ENCODE measurements at regions not wholly inside any gene's neighbourhood (a gene's known extent, or its start where the extent isn't known, plus 50 kb on each side); places are given as distances from the start of the nearest gene placed in this dataset.

- in situ Hi-C loops (cut with MboI; ENCODE audit: low sequenced_read_pairs) = no loop called here
- Histone ChIP-seq H3K9me3 (no peaks in the 10 kb centered on the region), H3K4me1 (no peaks in the 10 kb centered on the region), H3K4me3 (no peak overlapping the region), H3K27me3 (ENCODE audit: low read depth) (no peaks in the 10 kb centered on the region), H3K36me3 (replicated peaks) (no peaks in the 10 kb centered on the region)
- DNase-seq (ENCODE audit: low spot score in 2 of 2) = no peak
These were observed 67.9 kb upstream of the PDE3A start for GRCh38 chr12:20300457-20300856.

GRCh38 chr12:20305470-20305869, 62.9 kb upstream of the PDE3A start:
- no peak for DNase-seq (ENCODE audit: low spot score in 2 of 2)
- H3K27me3 ChIP-seq (ENCODE audit: low read depth) = no peaks in the 10 kb centered on the region
- H3K4me1 ChIP-seq = no peaks in the 10 kb centered on the region
- no peak overlapping the region for H3K4me3 ChIP-seq
- in situ Hi-C loops (cut with MboI; ENCODE audit: low sequenced_read_pairs) = no loop called here
- H3K36me3 ChIP-seq (replicated peaks) = no peaks in the 10 kb centered on the region
- no peaks in the 10 kb centered on the region for H3K9me3 ChIP-seq

GRCh38 chr12:20309504-20310148, 58.7 kb upstream of the PDE3A start:
- in situ Hi-C loops (cut with MboI; ENCODE audit: low sequenced_read_pairs) = no loop called here
- Histone ChIP-seq H3K4me3 (no peak overlapping the region), H3K36me3 (replicated peaks) (no peaks in the 10 kb centered on the region), H3K27me3 (ENCODE audit: low read depth) (no peaks in the 10 kb centered on the region), H3K9me3 (no peaks in the 10 kb centered on the region), H3K4me1 (no peaks in the 10 kb centered on the region)
- DNase-seq (ENCODE audit: low spot score in 2 of 2) = no peak

- in situ Hi-C loops (cut with MboI; ENCODE audit: low sequenced_read_pairs) = no loop called here
- H3K9me3 ChIP-seq = no peaks in the 10 kb centered on the region
- DNase-seq (ENCODE audit: low spot score in 2 of 2) = no peak
These were observed 54.0 kb upstream of the PDE3A start for GRCh38 chr12:20314328-20314727.

GRCh38 chr12:20317554-20317953, 50.8 kb upstream of the PDE3A start:
- no peaks in the 10 kb centered on the region for H3K9me3 ChIP-seq
- DNase-seq (ENCODE audit: low spot score in 2 of 2) = no peak

More at GRCh38 chr12:20314328-20314727, 54.0 kb upstream of the PDE3A start:
- Histone ChIP-seq H3K4me1 (no peaks in the 10 kb centered on the region), H3K27me3 (ENCODE audit: low read depth) (no peaks in the 10 kb centered on the region), H3K36me3 (replicated peaks) (no peaks in the 10 kb centered on the region), H3K4me3 (no peak overlapping the region)

More at GRCh38 chr12:20317554-20317953, 50.8 kb upstream of the PDE3A start:
- Histone ChIP-seq H3K36me3 (replicated peaks) (no peaks in the 10 kb centered on the region), H3K4me3 (no peak overlapping the region), H3K27me3 (ENCODE audit: low read depth) (no peaks in the 10 kb centered on the region), H3K4me1 (peaks cover 9% of the 10 kb centered on the region)
- in situ Hi-C loops (cut with MboI; ENCODE audit: low sequenced_read_pairs) = no loop called here

Measured in HAP-1 (cell line).